ENCODE measurements at regions not wholly inside any gene's neighbourhood (a gene's known extent, or its start where the extent isn't known, plus 50 kb on each side); places are given as distances from the start of the nearest gene placed in this dataset.

- TF ChIP-seq POLR2A (IDR thresholded peaks at IDR 0.05) (no peak), CTCF (IDR thresholded peaks at IDR 0.05) (no peak)
These were observed 154.9 kb downstream of the SEC23A start for GRCh38 chr14:38948171-38948570.

Measured in body of pancreas (tissue), 4 donors.